Smooth muscle cell (in vitro differentiated cells): ENCODE measurements at regions not wholly inside any gene's neighbourhood (a gene's known extent, or its start where the extent isn't known, plus 50 kb on each side); places are given as distances from the start of the nearest gene placed in this dataset.

Experiments
- DNase-seq: peaks from one replicate; lab custom pipeline; 2025; ENCODE audit not compliant: unreplicated experiment; lab: John Stamatoyannopoulos, UW
- H2AFZ ChIP-seq: fragments of 200-600 bp; sonication (generic); 2 replicates; pipeline ENCODE4 v1.6.0; 2016; ENCODE audit warnings: antibody characterized with exemption, low read depth, mild to moderate bottlenecking
- H3F3A ChIP-seq: fragments of 200-600 bp; sonication (generic); 2 replicates; pipeline ENCODE4 v1.6.0; 2017; ENCODE audit warnings: antibody characterized with exemption, low read depth
- H3K27ac ChIP-seq: fragments of 200-600 bp; sonication (generic); 2 replicates; pipeline ENCODE4 v1.5.1; 2016; ENCODE audit warnings: low read depth, mild to moderate bottlenecking
- H3K27me3 ChIP-seq: fragments of 200-600 bp; sonication (generic); 2 replicates; pipeline ENCODE4 v1.6.1; 2016; ENCODE audit warnings: low read depth, mild to moderate bottlenecking
- H3K36me3 ChIP-seq: fragments of 200-600 bp; sonication (generic); 2 replicates; pipeline ENCODE4 v1.5.1; 2016; ENCODE audit warnings: low read depth
- H3K4me1 ChIP-seq: fragments of 200-600 bp; sonication (generic); 2 replicates; pipeline ENCODE4 v1.5.1; 2016; ENCODE audit warnings: low read depth
- H3K4me2 ChIP-seq: fragments of 200-600 bp; sonication (generic); 2 replicates; pipeline ENCODE4 v1.6.0; 2016; ENCODE audit warnings: mild to moderate bottlenecking
- H3K4me3 ChIP-seq: fragments of 200-600 bp; sonication (generic); 2 replicates; pipeline ENCODE4 v1.5.1; 2016; ENCODE audit warnings: mild to moderate bottlenecking
- H3K79me2 ChIP-seq: fragments of 200-600 bp; sonication (generic); 2 replicates; pipeline ENCODE4 v1.6.0; 2016; ENCODE audit warnings: low read depth, mild to moderate bottlenecking
- H3K9ac ChIP-seq: fragments of 200-600 bp; sonication (generic); 2 replicates; pipeline ENCODE4 v1.6.0; 2016; ENCODE audit warnings: low read depth
- H3K9me3 ChIP-seq: fragments of 200-600 bp; sonication (generic); replicated peaks from 2 replicates; pipeline ENCODE4 v1.5.1; 2016; ENCODE audit warnings: low read depth
- H4K20me1 ChIP-seq: fragments of 200-600 bp; sonication (generic); 2 replicates; pipeline ENCODE4 v1.6.0; 2016; ENCODE audit warnings: low read depth
- CTCF ChIP-seq: fragments of 200-600 bp; sonication (generic); IDR thresholded peaks from 2 replicates; pipeline ENCODE4 v1.5.1; 2017; ENCODE audit warnings: borderline replicate concordance, mild to moderate bottlenecking, antibody characterized with exemption; ENCODE audit not compliant: insufficient read depth, poor library complexity, severe bottlenecking
- WGBS: methylation state at CpG from one replicate; pipeline ENCODE4 v1.1.7; 2016; ENCODE audit warnings: low lambda C conversion rate; 5-methylcytosine and 5-hydroxymethylcytosine counted together

- Histone ChIP-seq H2AFZ (no peak overlapping the region), H3K9me3 (no peaks in the 10 kb centered on the region), H3K27me3 (no peaks in the 10 kb centered on the region), H3K4me2 (no peak overlapping the region), H3K4me1 (no peaks in the 10 kb centered on the region), H3F3A (no peaks in the 10 kb centered on the region), H3K79me2 (no peaks in the 10 kb centered on the region), H4K20me1 (no peaks in the 10 kb centered on the region), H3K9ac (no peak overlapping the region), H3K27ac (no peak overlapping the region), H3K4me3 (no peak overlapping the region), H3K36me3 (no peaks in the 10 kb centered on the region)
- no peak for TF ChIP-seq CTCF
- 90% methylated on average over 6 of the region's 6 CpGs for WGBS
- DNase-seq, result no peak
Measured at GRCh38 chr20:50357783-50358161, 152.4 kb upstream of the PTPN1 start.

GRCh38 chr20:50358166-50358565 is 152.0 kb upstream of the PTPN1 start:
- no peaks in the 10 kb centered on the region for H3K36me3 ChIP-seq
- no peak for DNase-seq
- WGBS, result 95% methylated on average over 5 of the region's 5 CpGs

GRCh38 chr20:50358971-50359370 is 151.2 kb upstream of the PTPN1 start:
- Histone ChIP-seq H4K20me1 (no peaks in the 10 kb centered on the region), H2AFZ (no peak overlapping the region), H3K9me3 (no peaks in the 10 kb centered on the region), H3K79me2 (no peaks in the 10 kb centered on the region), H3F3A (no peaks in the 10 kb centered on the region), H3K4me2 (no peak overlapping the region), H3K9ac (no peak overlapping the region), H3K36me3 (no peaks in the 10 kb centered on the region), H3K27me3 (no peaks in the 10 kb centered on the region), H3K4me1 (no peaks in the 10 kb centered on the region), H3K4me3 (no peak overlapping the region), H3K27ac (no peak overlapping the region)
- WGBS, result 90% methylated on average over 13 of the region's 13 CpGs
- no peak for DNase-seq
- no peak for TF ChIP-seq CTCF

More at GRCh38 chr20:50358166-50358565, 152.0 kb upstream of the PTPN1 start:
- Histone ChIP-seq H3K4me3 (no peak overlapping the region), H3K9me3 (no peaks in the 10 kb centered on the region), H3K9ac (no peak overlapping the region), H2AFZ (no peak overlapping the region), H4K20me1 (no peaks in the 10 kb centered on the region), H3K27me3 (no peaks in the 10 kb centered on the region), H3K4me1 (no peaks in the 10 kb centered on the region), H3F3A (no peaks in the 10 kb centered on the region), H3K27ac (no peak overlapping the region), H3K79me2 (no peaks in the 10 kb centered on the region), H3K4me2 (no peak overlapping the region)
- no peak for TF ChIP-seq CTCF

GRCh38 chr20:50359607-50360217 is 150.5 kb upstream of the PTPN1 start:
- Histone ChIP-seq H4K20me1 (no peaks in the 10 kb centered on the region), H3K36me3 (no peaks in the 10 kb centered on the region), H3K4me2 (no peak overlapping the region), H3K27ac (no peak overlapping the region), H3F3A (no peaks in the 10 kb centered on the region), H3K9me3 (no peaks in the 10 kb centered on the region), H3K4me1 (no peaks in the 10 kb centered on the region), H3K27me3 (no peaks in the 10 kb centered on the region), H3K9ac (no peak overlapping the region), H2AFZ (no peak overlapping the region), H3K79me2 (no peaks in the 10 kb centered on the region), H3K4me3 (no peak overlapping the region)
- no peak for DNase-seq
- 72% methylated on average over 8 of the region's 8 CpGs for WGBS
- TF ChIP-seq CTCF, result no peak
